HUDEP-2 (cell line): ENCODE measurements at regions not wholly inside any gene's neighbourhood (a gene's known extent, or its start where the extent isn't known, plus 50 kb on each side); places are given as distances from the start of the nearest gene placed in this dataset.

Source experiments
- DNase-seq, 76 experiments: peaks; one replicate each; lab custom pipeline; 2025; ENCODE audit not compliant: unreplicated experiment in 76 of 76; lab: John Stamatoyannopoulos, UW

GRCh38 chr3:146861262-146861661 is 256.1 kb upstream of the PLSCR5 start:
- DNase-seq, result no peak

- no peak for DNase-seq
Observed at GRCh38 chr3:146854523-146854922, 249.4 kb upstream of the PLSCR5 start.

GRCh38 chr3:146851665-146852064 is 246.5 kb upstream of the PLSCR5 start:
- no peak for DNase-seq

GRCh38 chr3:146845361-146845760 is 240.2 kb upstream of the PLSCR5 start:
- DNase-seq, result no peak

- no peak for DNase-seq
Observed at GRCh38 chr3:146843476-146843875, 238.3 kb upstream of the PLSCR5 start.

GRCh38 chr3:146839727-146840375 is 234.7 kb upstream of the PLSCR5 start:
- DNase-seq, result no peak

GRCh38 chr3:146838221-146838620 is 233.1 kb upstream of the PLSCR5 start:
- no peak for DNase-seq

- no peak for DNase-seq
Observed at GRCh38 chr3:146834917-146835316, 229.8 kb upstream of the PLSCR5 start.

- DNase-seq, result no peak
Observed at GRCh38 chr3:146832857-146833458, 227.8 kb upstream of the PLSCR5 start.

GRCh38 chr3:146831659-146832058 is 226.5 kb upstream of the PLSCR5 start:
- DNase-seq, result no peak

GRCh38 chr3:146830231-146830630 is 225.1 kb upstream of the PLSCR5 start:
- no peak for DNase-seq

- no peak for DNase-seq
Observed at GRCh38 chr3:146827836-146828235, 222.7 kb upstream of the PLSCR5 start.

- DNase-seq, result no peak
Observed at GRCh38 chr3:146823622-146824021, 218.5 kb upstream of the PLSCR5 start.

GRCh38 chr3:146818866-146819265 is 213.7 kb upstream of the PLSCR5 start:
- DNase-seq, result no peak

GRCh38 chr3:146818301-146818700 is 213.2 kb upstream of the PLSCR5 start:
- DNase-seq, result no peak

GRCh38 chr3:146817704-146818103 is 212.6 kb upstream of the PLSCR5 start:
- DNase-seq, result peak in 6 of 76 experiments; percentile 2 to 15 (median 6)

GRCh38 chr3:146814601-146815315 is 209.6 kb upstream of the PLSCR5 start:
- no peak for DNase-seq

- DNase-seq, result no peak
Observed at GRCh38 chr3:146813496-146813895, 208.3 kb upstream of the PLSCR5 start.

GRCh38 chr3:146803745-146804144 is 198.6 kb upstream of the PLSCR5 start:
- DNase-seq, result no peak

- DNase-seq, result no peak
Observed at GRCh38 chr3:146801492-146801891, 196.3 kb upstream of the PLSCR5 start.

GRCh38 chr3:146800484-146800883 is 195.3 kb upstream of the PLSCR5 start:
- no peak for DNase-seq

GRCh38 chr3:146796078-146796477 is 190.9 kb upstream of the PLSCR5 start:
- no peak for DNase-seq
